Tibial artery (tissue), 4 donors: ENCODE measurements at regions not wholly inside any gene's neighbourhood (a gene's known extent, or its start where the extent isn't known, plus 50 kb on each side); places are given as distances from the start of the nearest gene placed in this dataset.

Experiments
- DNase-seq, 2 donors: peaks; one replicate each; pipeline ENCODE4 v3.0.0-alpha.2; 2019
- H3K27ac ChIP-seq, 2 donors: fragments of 200-600 bp; sonication (generic) in 1 of 2; 1 replicate in 1 of 2; 2 replicates in 1 of 2; pipeline ENCODE4 v1.5.1; 2018 to 2019; ENCODE audit warnings: mild to moderate bottlenecking in 1 of 2
- H3K27me3 ChIP-seq, 2 donors: fragments of 200-600 bp; sonication (generic) in 1 of 2; one replicate each; pipeline versions ENCODE4 v1.5.1 to v1.6.0; 2016 to 2019
- H3K36me3 ChIP-seq, 3 donors: fragments of 200-600 bp; sonication (generic) in 2 of 3; one replicate each; pipeline ENCODE4 v1.5.1; 2016 to 2019; ENCODE audit warnings: mild to moderate bottlenecking in 2 of 3
- H3K4me1 ChIP-seq, 4 donors: fragments of 200-600 bp; sonication (generic) in 2 of 4; 1 replicate in 3 of 4; 2 replicates in 1 of 4; pipeline ENCODE4 v1.5.1; 2016 to 2019
- H3K4me3 ChIP-seq, 2 donors: fragments of 200-600 bp; sonication (generic) in 1 of 2; 1 replicate in 1 of 2; 2 replicates in 1 of 2; pipeline ENCODE4 v1.5.1; 2018 to 2019; ENCODE audit warnings: mild to moderate bottlenecking in 2 of 2
- H3K9me3 ChIP-seq, 3 donors: fragments of 200-600 bp; sonication (generic) in 1 of 3; one replicate each; pipeline ENCODE4 v1.5.1; 2016 to 2019
- CTCF ChIP-seq, 2 experiments: fragments of 200-600 bp in 1 of 2; fragments of 450-650 bp in 1 of 2; IDR thresholded peaks; one replicate each; pipeline ENCODE4 v1.5.1; 2017 to 2019; ENCODE audit warnings: antibody characterized with exemption in 2 of 2, mild to moderate bottlenecking in 1 of 2, moderate library complexity in 1 of 2
- intact Hi-C: fragments of 100-400 bp; cut with DNase I; formaldehyde crosslinking; loops from one replicate; pipeline ENCODE4 v1.15.0; 2023; ENCODE audit warnings: low total_unique reads

- TF ChIP-seq CTCF (IDR thresholded peaks at IDR 0.05): no peak
Observed at GRCh38 chr4:106851726-106852125, 184.4 kb downstream of the DKK2 start.

GRCh38 chr4:106850691-106851090 lies 185.4 kb downstream of the DKK2 start:
- no peak for TF ChIP-seq CTCF (IDR thresholded peaks at IDR 0.05)
- H3K27ac ChIP-seq: no peak overlapping the region
- H3K4me3 ChIP-seq: no peak overlapping the region
- no peaks in the 10 kb centered on the region for H3K9me3 ChIP-seq
- no peaks in the 10 kb centered on the region for H3K27me3 ChIP-seq
- no peaks in the 10 kb centered on the region for H3K36me3 ChIP-seq
- intact Hi-C loops: no loop called here
- DNase-seq: no peak
- H3K4me1 ChIP-seq: no peaks in the 10 kb centered on the region

More at GRCh38 chr4:106851726-106852125, 184.4 kb downstream of the DKK2 start:
- Histone ChIP-seq H3K9me3 (no peaks in the 10 kb centered on the region), H3K36me3 (no peaks in the 10 kb centered on the region), H3K27ac (no peak overlapping the region), H3K4me1 (no peaks in the 10 kb centered on the region), H3K4me3 (no peak overlapping the region), H3K27me3 (no peaks in the 10 kb centered on the region)
- intact Hi-C loops: no loop called here
- no peak for DNase-seq

GRCh38 chr4:106835919-106836318 lies 200.2 kb downstream of the DKK2 start:
- H3K4me1 ChIP-seq: no peaks in the 10 kb centered on the region
- no peaks in the 10 kb centered on the region for H3K27me3 ChIP-seq
- no peak overlapping the region for H3K4me3 ChIP-seq
- no peaks in the 10 kb centered on the region for H3K9me3 ChIP-seq
- H3K27ac ChIP-seq: no peak overlapping the region
- no peak for TF ChIP-seq CTCF (IDR thresholded peaks at IDR 0.05)
- H3K36me3 ChIP-seq: no peaks in the 10 kb centered on the region
- intact Hi-C loops: no loop called here
- no peak for DNase-seq

GRCh38 chr4:106830879-106831278 lies 205.2 kb downstream of the DKK2 start:
- intact Hi-C loops: no loop called here
- Histone ChIP-seq H3K4me3 (no peak overlapping the region), H3K27ac (no peak overlapping the region), H3K27me3 (no peaks in the 10 kb centered on the region), H3K9me3 (no peaks in the 10 kb centered on the region), H3K4me1 (no peaks in the 10 kb centered on the region), H3K36me3 (no peaks in the 10 kb centered on the region)
- no peak for TF ChIP-seq CTCF (IDR thresholded peaks at IDR 0.05)
- DNase-seq: no peak

GRCh38 chr4:106818764-106819163 lies 217.3 kb downstream of the DKK2 start:
- no peak for TF ChIP-seq CTCF (IDR thresholded peaks at IDR 0.05)
- no peak overlapping the region for H3K4me3 ChIP-seq
- DNase-seq: no peak
- H3K9me3 ChIP-seq: no peaks in the 10 kb centered on the region
- H3K4me1 ChIP-seq: no peaks in the 10 kb centered on the region
- no peaks in the 10 kb centered on the region for H3K36me3 ChIP-seq
- no peaks in the 10 kb centered on the region for H3K27me3 ChIP-seq
- intact Hi-C loops: no loop called here
- no peak overlapping the region for H3K27ac ChIP-seq

GRCh38 chr4:106816496-106816895 lies 219.6 kb downstream of the DKK2 start:
- Histone ChIP-seq H3K27ac (no peak overlapping the region), H3K4me3 (no peak overlapping the region), H3K27me3 (no peaks in the 10 kb centered on the region), H3K36me3 (no peaks in the 10 kb centered on the region), H3K9me3 (no peaks in the 10 kb centered on the region), H3K4me1 (no peaks in the 10 kb centered on the region)
- TF ChIP-seq CTCF (IDR thresholded peaks at IDR 0.05): no peak
- intact Hi-C loops: no loop called here
- DNase-seq: no peak
